LNCaP clone FGC (cell line): ENCODE measurements at regions not wholly inside any gene's neighbourhood (a gene's known extent, or its start where the extent isn't known, plus 50 kb on each side); places are given as distances from the start of the nearest gene placed in this dataset.
"Not testable (repeated sequence)": the region's sequence is repeated elsewhere in the genome, so short reads cannot be mapped to it uniquely, and the experiment has no call there.

Experiments used
- DNase-seq: peaks from one replicate; pipeline ENCODE4 v3.0.0-alpha.2; 2011; ENCODE audit warnings: low read depth
- H3K4me3 ChIP-seq: 2 replicates; pipeline ENCODE4 v1.5.1; 2011; ENCODE audit warnings: mild to moderate bottlenecking, low read depth, low read length, control low read depth
- TF ChIP-seq, protein P1 (sequence below): IDR thresholded peaks from 2 replicates; pipeline ENCODE4 v1.5.1; 2012; ENCODE audit warnings: mild to moderate bottlenecking; ENCODE audit not compliant: control insufficient read depth, insufficient read depth; ENCODE audit errors: extremely low read depth

DNA sequence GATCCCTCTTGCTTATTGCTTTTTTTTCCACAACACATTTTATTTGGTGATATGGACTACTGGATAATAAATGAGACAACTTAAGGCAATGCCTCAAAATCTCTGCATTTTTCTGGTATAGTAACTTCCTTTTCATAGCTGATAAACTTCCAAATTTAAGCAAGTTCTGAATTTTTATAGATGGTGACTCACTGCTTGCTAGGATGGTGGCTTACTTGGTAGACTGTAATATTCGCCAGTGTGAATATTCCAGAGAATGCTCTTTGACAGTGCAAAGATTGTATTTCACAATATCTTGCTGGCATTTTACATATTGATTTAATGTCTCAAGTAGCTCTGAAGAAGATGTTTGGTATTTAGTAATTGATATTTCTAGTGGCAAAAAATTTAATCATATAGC is 472.4 kb downstream of the TFEC start:
- TF ChIP-seq, protein P1, sequence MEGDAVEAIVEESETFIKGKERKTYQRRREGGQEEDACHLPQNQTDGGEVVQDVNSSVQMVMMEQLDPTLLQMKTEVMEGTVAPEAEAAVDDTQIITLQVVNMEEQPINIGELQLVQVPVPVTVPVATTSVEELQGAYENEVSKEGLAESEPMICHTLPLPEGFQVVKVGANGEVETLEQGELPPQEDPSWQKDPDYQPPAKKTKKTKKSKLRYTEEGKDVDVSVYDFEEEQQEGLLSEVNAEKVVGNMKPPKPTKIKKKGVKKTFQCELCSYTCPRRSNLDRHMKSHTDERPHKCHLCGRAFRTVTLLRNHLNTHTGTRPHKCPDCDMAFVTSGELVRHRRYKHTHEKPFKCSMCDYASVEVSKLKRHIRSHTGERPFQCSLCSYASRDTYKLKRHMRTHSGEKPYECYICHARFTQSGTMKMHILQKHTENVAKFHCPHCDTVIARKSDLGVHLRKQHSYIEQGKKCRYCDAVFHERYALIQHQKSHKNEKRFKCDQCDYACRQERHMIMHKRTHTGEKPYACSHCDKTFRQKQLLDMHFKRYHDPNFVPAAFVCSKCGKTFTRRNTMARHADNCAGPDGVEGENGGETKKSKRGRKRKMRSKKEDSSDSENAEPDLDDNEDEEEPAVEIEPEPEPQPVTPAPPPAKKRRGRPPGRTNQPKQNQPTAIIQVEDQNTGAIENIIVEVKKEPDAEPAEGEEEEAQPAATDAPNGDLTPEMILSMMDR, result no peak
- no peak for DNase-seq
- no peak overlapping the region for H3K4me3 ChIP-seq

DNA sequence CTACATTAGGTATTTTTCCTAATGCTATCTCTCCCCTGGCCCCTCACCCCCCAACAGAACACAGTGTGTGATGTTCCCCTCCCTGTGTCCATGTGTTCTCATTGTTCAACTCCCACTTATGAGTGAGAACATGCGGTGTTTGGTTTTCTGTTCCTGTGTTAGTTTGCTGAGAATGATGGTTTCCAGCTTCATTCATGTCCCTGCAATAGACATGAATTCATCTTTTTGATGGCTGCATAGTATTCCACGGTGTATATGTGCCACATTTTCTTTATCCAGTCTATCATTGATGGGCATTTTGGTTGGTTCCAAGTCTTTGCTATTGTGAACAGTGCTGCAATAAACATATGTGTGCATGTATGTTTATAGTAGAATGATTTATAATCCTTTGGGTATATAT is 473.3 kb downstream of the TFEC start:
- DNase-seq, H3K4me3 ChIP-seq: not testable (repeated sequence)

DNA sequence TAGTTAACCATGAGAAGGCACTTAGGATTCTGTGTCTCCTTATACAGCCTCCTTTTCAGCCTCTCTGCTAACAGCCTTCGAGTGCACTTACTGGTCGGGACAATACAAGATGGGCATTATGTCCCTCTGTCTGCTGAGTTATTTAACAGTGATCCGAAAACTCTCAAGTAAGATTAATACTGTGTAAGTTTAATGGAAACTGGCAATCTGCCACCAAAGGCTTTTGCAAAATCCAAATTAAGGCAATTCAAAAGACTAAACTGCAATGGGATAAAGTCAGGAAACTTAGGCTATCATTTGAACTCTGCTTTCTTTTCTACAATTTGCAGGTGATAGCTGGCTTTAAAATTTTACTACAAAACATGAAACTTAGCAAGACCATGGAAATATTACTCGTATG is 477.8 kb downstream of the TFEC start:
- DNase-seq, result no peak
- no peak overlapping the region for H3K4me3 ChIP-seq
- TF ChIP-seq, protein P1, result no peak

DNA sequence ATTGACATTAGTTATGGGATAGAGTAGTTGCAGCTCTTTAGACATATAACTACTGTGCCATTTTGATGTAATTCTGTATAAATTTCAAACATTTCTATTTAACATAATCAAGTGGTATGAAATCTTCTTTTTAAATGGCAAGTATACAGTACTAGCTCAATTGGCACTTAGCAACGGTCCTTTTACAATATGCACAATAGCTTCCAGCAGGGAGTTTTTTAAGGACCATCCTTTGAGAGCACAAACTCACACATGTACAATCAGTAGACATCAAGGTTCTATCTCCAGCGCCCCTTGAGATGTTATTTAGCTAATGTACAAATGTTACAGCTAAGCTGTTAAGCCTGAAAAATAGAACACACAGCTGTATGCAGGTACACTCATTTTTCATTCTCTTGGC is 480.7 kb downstream of the TFEC start:
- TF ChIP-seq, protein P1, result no peak
- DNase-seq, result no peak

DNA sequence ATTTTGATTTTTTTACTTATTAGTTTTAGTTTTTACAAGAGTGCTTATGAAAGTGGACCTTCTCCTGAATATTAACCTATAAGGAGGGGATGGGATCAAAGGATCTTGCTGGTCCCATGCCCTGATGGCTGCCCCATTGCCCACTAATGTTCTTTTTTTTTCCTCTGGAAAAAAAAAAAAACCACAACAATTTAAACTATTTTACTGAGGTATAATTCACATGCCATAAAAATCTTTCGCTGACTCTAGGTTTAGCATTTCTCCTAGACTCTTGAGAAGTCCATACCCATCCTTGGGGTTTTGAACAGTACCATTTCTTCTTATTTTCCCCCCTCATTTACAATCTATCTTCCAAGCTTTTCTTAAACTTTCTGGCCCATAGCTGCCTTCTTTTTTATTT is 481.8 kb downstream of the TFEC start:
- no peak for DNase-seq
- TF ChIP-seq, protein P1, result no peak

More for the DNA sequence above, 480.7 kb downstream of the TFEC start:
- no peak overlapping the region for H3K4me3 ChIP-seq

DNA sequence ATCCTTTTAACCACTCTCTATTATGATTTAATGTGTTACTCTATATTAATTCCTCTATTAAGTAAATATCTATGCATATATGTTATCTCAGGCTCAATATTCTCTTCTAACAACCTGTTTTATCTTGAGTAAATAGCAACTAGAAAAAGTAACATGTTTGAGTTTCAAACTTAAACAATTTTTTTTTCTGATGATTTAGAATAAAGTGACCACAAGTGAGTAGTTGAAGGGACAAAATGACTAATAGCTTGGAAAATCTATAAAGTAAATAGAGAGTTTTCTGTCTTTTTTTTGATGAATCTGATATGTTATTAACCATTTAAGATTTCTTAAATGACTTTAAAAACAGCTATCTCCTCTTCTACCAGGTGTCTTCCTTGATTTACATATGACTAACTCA is 483.8 kb downstream of the TFEC start:
- no peak overlapping the region for H3K4me3 ChIP-seq
- TF ChIP-seq, protein P1, result no peak
- DNase-seq, result no peak

More for the DNA sequence above, 481.8 kb downstream of the TFEC start:
- no peak overlapping the region for H3K4me3 ChIP-seq

DNA sequence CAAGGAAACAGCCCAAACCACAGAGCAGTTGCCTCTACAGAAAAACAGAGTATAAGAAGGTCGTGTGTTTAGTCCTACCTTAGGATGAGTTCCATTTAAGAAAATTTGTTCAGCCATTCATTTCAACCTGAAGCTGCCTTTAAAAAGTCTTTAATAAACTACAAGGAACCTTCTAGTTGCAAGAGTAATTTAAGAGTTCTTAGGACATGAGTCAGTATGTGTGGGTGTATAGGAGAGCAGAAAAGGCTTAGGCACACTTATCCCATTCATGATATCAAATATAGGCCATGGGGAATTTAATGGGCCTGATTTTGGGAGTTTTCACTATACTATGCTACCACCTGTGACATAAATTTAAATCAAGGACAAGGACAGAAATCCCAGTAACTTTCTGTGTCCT is 496.8 kb downstream of the TFEC start:
- TF ChIP-seq, protein P1, result no peak
- H3K4me3 ChIP-seq, result no peak overlapping the region
- DNase-seq, result no peak
